ENCODE measurements at regions not wholly inside any gene's neighbourhood (a gene's known extent, or its start where the extent isn't known, plus 50 kb on each side); places are given as distances from the start of the nearest gene placed in this dataset.

- H3K27me3 ChIP-seq (ENCODE audit: insufficient read depth, low read depth, low read length) = no peaks in the 10 kb centered on the region
- no peak overlapping the region for H3K4me3 ChIP-seq (ENCODE audit: low read length)
- TF ChIP-seq RAD21 (conservative IDR thresholded peaks at IDR 0.05) (no peak), MXI1 (conservative IDR thresholded peaks at IDR 0.05; ENCODE audit: poor library complexity, severe bottlenecking) (no peak), SMC3 (conservative IDR thresholded peaks at IDR 0.05; ENCODE audit: poor library complexity) (no peak), EP300 (conservative IDR thresholded peaks at IDR 0.05; ENCODE audit: poor library complexity, severe bottlenecking) (no peak), TAF1 (IDR thresholded peaks at IDR 0.05; ENCODE audit: low read depth) (no peak), REST (IDR thresholded peaks at IDR 0.05; ENCODE audit: borderline replicate concordance) (no peak), EZH2 (IDR thresholded peaks at IDR 0.05; ENCODE audit: borderline replicate concordance, insufficient read depth, low read length, poor library complexity, severe bottlenecking) (no peak), POLR2AphosphoS5 (IDR thresholded peaks at IDR 0.05) (no peak), CTCF (IDR thresholded peaks at IDR 0.05; ENCODE audit: poor library complexity, severe bottlenecking) (no peak)
- no peaks in the 10 kb centered on the region for H3K79me2 ChIP-seq (replicated peaks; ENCODE audit: insufficient read depth, low read length)
- H3K9me2 ChIP-seq (ENCODE audit: insufficient read depth, low read length) = no peaks in the 10 kb centered on the region
- no peaks in the 10 kb centered on the region for H3K9me3 ChIP-seq (ENCODE audit: low read length)
- no peak overlapping the region for H3K27ac ChIP-seq (ENCODE audit: low read length)
- no peak overlapping the region for H3K9ac ChIP-seq (ENCODE audit: low read length)
- H3F3A ChIP-seq (ENCODE audit: insufficient read depth, low read length, poor library complexity, severe bottlenecking) = no peaks in the 10 kb centered on the region
- H2AFZ ChIP-seq (ENCODE audit: low read depth, low read length) = no peak overlapping the region
- no peak overlapping the region for H3K4me2 ChIP-seq (ENCODE audit: low read length)
- no peaks in the 10 kb centered on the region for H3K36me3 ChIP-seq (ENCODE audit: insufficient read depth, low read length)
- no peaks in the 10 kb centered on the region for H4K20me1 ChIP-seq (ENCODE audit: insufficient read depth)
Observed at GRCh38 chr18:77960791-77961410, 711.3 kb downstream of the GALR1 start.

GRCh38 chr18:77967071-77967470 is 717.4 kb downstream of the GALR1 start:
- H3K4me3 ChIP-seq (ENCODE audit: low read length) = no peak overlapping the region
- H3K9me3 ChIP-seq (ENCODE audit: low read length) = no peaks in the 10 kb centered on the region
- TF ChIP-seq TAF1 (IDR thresholded peaks at IDR 0.05; ENCODE audit: low read depth) = no peak
- TF ChIP-seq SMC3 (conservative IDR thresholded peaks at IDR 0.05; ENCODE audit: poor library complexity) = no peak
- TF ChIP-seq REST (IDR thresholded peaks at IDR 0.05; ENCODE audit: borderline replicate concordance) = no peak
- no peak for TF ChIP-seq EP300 (conservative IDR thresholded peaks at IDR 0.05; ENCODE audit: poor library complexity, severe bottlenecking)
- TF ChIP-seq POLR2AphosphoS5 (IDR thresholded peaks at IDR 0.05) = no peak
- no peak for TF ChIP-seq CTCF (IDR thresholded peaks at IDR 0.05; ENCODE audit: poor library complexity, severe bottlenecking)
- no peak for TF ChIP-seq RAD21 (conservative IDR thresholded peaks at IDR 0.05)
- TF ChIP-seq MXI1 (conservative IDR thresholded peaks at IDR 0.05; ENCODE audit: poor library complexity, severe bottlenecking) = no peak
- TF ChIP-seq EZH2 (IDR thresholded peaks at IDR 0.05; ENCODE audit: borderline replicate concordance, insufficient read depth, low read length, poor library complexity, severe bottlenecking) = no peak
- H3K9me2 ChIP-seq (ENCODE audit: insufficient read depth, low read length) = no peaks in the 10 kb centered on the region
- H2AFZ ChIP-seq (ENCODE audit: low read depth, low read length) = no peak overlapping the region
- no peak overlapping the region for H3K27ac ChIP-seq (ENCODE audit: low read length)
- H3K9ac ChIP-seq (ENCODE audit: low read length) = no peak overlapping the region
- no peaks in the 10 kb centered on the region for H3F3A ChIP-seq (ENCODE audit: insufficient read depth, low read length, poor library complexity, severe bottlenecking)
- no peaks in the 10 kb centered on the region for H4K20me1 ChIP-seq (ENCODE audit: insufficient read depth)
- no peaks in the 10 kb centered on the region for H3K79me2 ChIP-seq (replicated peaks; ENCODE audit: insufficient read depth, low read length)
- H3K36me3 ChIP-seq (ENCODE audit: insufficient read depth, low read length) = no peaks in the 10 kb centered on the region
- no peaks in the 10 kb centered on the region for H3K27me3 ChIP-seq (ENCODE audit: insufficient read depth, low read depth, low read length)
- H3K4me2 ChIP-seq (ENCODE audit: low read length) = no peak overlapping the region
